ENCODE measurements at regions not wholly inside any gene's neighbourhood (a gene's known extent, or its start where the extent isn't known, plus 50 kb on each side); places are given as distances from the start of the nearest gene placed in this dataset.

GRCh38 chr14:106635569-106635968 is 1109.2 kb downstream of the TMEM121 start:
- TF ChIP-seq, protein P1, sequence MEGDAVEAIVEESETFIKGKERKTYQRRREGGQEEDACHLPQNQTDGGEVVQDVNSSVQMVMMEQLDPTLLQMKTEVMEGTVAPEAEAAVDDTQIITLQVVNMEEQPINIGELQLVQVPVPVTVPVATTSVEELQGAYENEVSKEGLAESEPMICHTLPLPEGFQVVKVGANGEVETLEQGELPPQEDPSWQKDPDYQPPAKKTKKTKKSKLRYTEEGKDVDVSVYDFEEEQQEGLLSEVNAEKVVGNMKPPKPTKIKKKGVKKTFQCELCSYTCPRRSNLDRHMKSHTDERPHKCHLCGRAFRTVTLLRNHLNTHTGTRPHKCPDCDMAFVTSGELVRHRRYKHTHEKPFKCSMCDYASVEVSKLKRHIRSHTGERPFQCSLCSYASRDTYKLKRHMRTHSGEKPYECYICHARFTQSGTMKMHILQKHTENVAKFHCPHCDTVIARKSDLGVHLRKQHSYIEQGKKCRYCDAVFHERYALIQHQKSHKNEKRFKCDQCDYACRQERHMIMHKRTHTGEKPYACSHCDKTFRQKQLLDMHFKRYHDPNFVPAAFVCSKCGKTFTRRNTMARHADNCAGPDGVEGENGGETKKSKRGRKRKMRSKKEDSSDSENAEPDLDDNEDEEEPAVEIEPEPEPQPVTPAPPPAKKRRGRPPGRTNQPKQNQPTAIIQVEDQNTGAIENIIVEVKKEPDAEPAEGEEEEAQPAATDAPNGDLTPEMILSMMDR (IDR thresholded peaks at IDR 0.05) = no peak
- TF ChIP-seq POLR2A (IDR thresholded peaks at IDR 0.05) = no peak
